Fibroblast of lung (primary cell): ENCODE measurements at regions not wholly inside any gene's neighbourhood (a gene's known extent, or its start where the extent isn't known, plus 50 kb on each side); places are given as distances from the start of the nearest gene placed in this dataset.

Source experiments
- DNase-seq, 2 donors: peaks; one replicate each; pipeline versions ENCODE4 v3.0.0 to v3.0.0-alpha.2; 2010; ENCODE audit warnings: low read depth in 2 of 2
- H2AFZ ChIP-seq: 2 replicates; pipeline ENCODE4 v1.5.1; 2012; ENCODE audit warnings: low read length, control low read depth, inconsistent platforms
- H3K27ac ChIP-seq: 2 replicates; pipeline ENCODE4 v1.5.1; 2011; ENCODE audit warnings: low read length, control low read depth; ENCODE audit not compliant: insufficient read depth
- H3K27me3 ChIP-seq: 2 replicates; pipeline ENCODE4 v1.5.1; 2011; ENCODE audit warnings: mild to moderate bottlenecking, low read length; ENCODE audit not compliant: control insufficient read depth, insufficient read depth
- H3K36me3 ChIP-seq: 2 replicates; pipeline ENCODE4 v1.5.1; 2011; ENCODE audit warnings: low read length; ENCODE audit not compliant: control insufficient read depth, insufficient read depth
- H3K4me1 ChIP-seq: 2 replicates; pipeline ENCODE4 v1.5.1; 2011; ENCODE audit warnings: low read length; ENCODE audit not compliant: control insufficient read depth, insufficient read depth; ENCODE audit errors: extremely low read depth
- H3K4me2 ChIP-seq: 2 replicates; pipeline ENCODE4 v1.5.1; 2011; ENCODE audit warnings: low read length, control low read depth; ENCODE audit not compliant: insufficient read depth; ENCODE audit errors: extremely low read depth
- H3K4me3 ChIP-seq, 4 experiments: fragments of 200-600 bp in 1 of 4; sonication (generic) in 1 of 4; replicated peaks in 1 of 4; 2 replicates each; pipeline ENCODE4 v1.5.1; 2011 to 2016; ENCODE audit warnings: low read length in 4 of 4, low read depth in 3 of 4, mild to moderate bottlenecking in 3 of 4, control low read depth in 2 of 4, inconsistent platforms in 1 of 4, mixed read lengths in 1 of 4; ENCODE audit not compliant: insufficient read depth in 1 of 4; ENCODE audit errors: control extremely low read depth in 1 of 4
- H3K79me2 ChIP-seq: 2 replicates; pipeline ENCODE4 v1.5.1; 2012; ENCODE audit warnings: mild to moderate bottlenecking, low read length, inconsistent platforms; ENCODE audit not compliant: control insufficient read depth, insufficient read depth
- H3K9ac ChIP-seq: 2 replicates; pipeline ENCODE4 v1.5.1; 2011; ENCODE audit warnings: mild to moderate bottlenecking, low read length, control low read depth; ENCODE audit not compliant: insufficient read depth
- H3K9me3 ChIP-seq: 2 replicates; pipeline ENCODE4 v1.5.1; 2012; ENCODE audit warnings: low read depth, low read length; ENCODE audit not compliant: control insufficient read depth, insufficient read depth
- H4K20me1 ChIP-seq: 2 replicates; pipeline ENCODE4 v1.5.1; 2011; ENCODE audit warnings: low read length; ENCODE audit not compliant: control insufficient read depth, insufficient read depth; ENCODE audit errors: extremely low read depth
- CTCF ChIP-seq, 2 donors: IDR thresholded peaks in 1 of 2; conservative IDR thresholded peaks in 1 of 2; 1 replicate in 1 of 2; 2 replicates in 1 of 2; pipeline ENCODE4 v1.5.1; 2011 to 2012; ENCODE audit warnings: low read length in 2 of 2, control low read depth in 1 of 2, inconsistent platforms in 1 of 2, low read depth in 1 of 2, mild to moderate bottlenecking in 1 of 2
- EZH2 ChIP-seq: IDR thresholded peaks from 2 replicates; pipeline ENCODE4 v1.5.1; 2012; ENCODE audit warnings: low read length, control low read depth, mild to moderate bottlenecking; ENCODE audit errors: missing control alignments

- no peak for TF ChIP-seq EZH2
- no peak for TF ChIP-seq CTCF (conservative IDR thresholded peaks at IDR 0.05 in 1 of 2, IDR thresholded peaks at IDR 0.05 in 1 of 2; ENCODE audit: low read depth in 1 of 2, low read length in 2 of 2)
- Histone ChIP-seq H3K4me1 (no peaks in the 10 kb centered on the region), H3K4me3 (no peak overlapping the region), H3K27ac (no peak overlapping the region), H4K20me1 (no peaks in the 10 kb centered on the region), H3K9ac (no peak overlapping the region), H2AFZ (no peak overlapping the region), H3K27me3 (peaks cover 16% of the 10 kb centered on the region), H3K4me2 (no peak overlapping the region), H3K36me3 (no peaks in the 10 kb centered on the region), H3K9me3 (no peaks in the 10 kb centered on the region), H3K79me2 (no peaks in the 10 kb centered on the region)
- no peak for DNase-seq
Measured at GRCh38 chr2:45084361-45085020, 75.2 kb upstream of the SIX2 start.

GRCh38 chr2:45083175-45083574, 73.9 kb upstream of the SIX2 start:
- Histone ChIP-seq H3K79me2 (no peaks in the 10 kb centered on the region), H2AFZ (no peak overlapping the region), H3K27ac (no peak overlapping the region), H3K4me1 (no peaks in the 10 kb centered on the region), H3K4me2 (no peak overlapping the region), H3K4me3 (no peak overlapping the region), H4K20me1 (no peaks in the 10 kb centered on the region), H3K9ac (no peak overlapping the region), H3K9me3 (no peaks in the 10 kb centered on the region), H3K27me3 (peaks cover 7% of the 10 kb centered on the region), H3K36me3 (no peaks in the 10 kb centered on the region)
- DNase-seq, result peak in 1 of 2 donors; percentile 2
- TF ChIP-seq EZH2, result no peak
- no peak for TF ChIP-seq CTCF (conservative IDR thresholded peaks at IDR 0.05 in 1 of 2, IDR thresholded peaks at IDR 0.05 in 1 of 2; ENCODE audit: low read depth in 1 of 2, low read length in 2 of 2)

- no peaks in the 10 kb centered on the region for H3K79me2 ChIP-seq
- H3K9me3 ChIP-seq, result no peaks in the 10 kb centered on the region
- H3K27ac ChIP-seq, result no peak overlapping the region
- H2AFZ ChIP-seq, result no peak overlapping the region
- H3K4me1 ChIP-seq, result no peaks in the 10 kb centered on the region
- no peak overlapping the region for H3K4me3 ChIP-seq
- no peak overlapping the region for H3K9ac ChIP-seq
- no peak for TF ChIP-seq CTCF (conservative IDR thresholded peaks at IDR 0.05 in 1 of 2, IDR thresholded peaks at IDR 0.05 in 1 of 2; ENCODE audit: low read depth in 1 of 2, low read length in 2 of 2)
- no peaks in the 10 kb centered on the region for H4K20me1 ChIP-seq
- DNase-seq, result no peak
- H3K27me3 ChIP-seq, result peaks cover 14% of the 10 kb centered on the region
- no peak overlapping the region for H3K4me2 ChIP-seq
- no peaks in the 10 kb centered on the region for H3K36me3 ChIP-seq
Measured at GRCh38 chr2:45074713-45075112, 65.5 kb upstream of the SIX2 start.
